ENCODE measurements at regions not wholly inside any gene's neighbourhood (a gene's known extent, or its start where the extent isn't known, plus 50 kb on each side); places are given as distances from the start of the nearest gene placed in this dataset.

GRCh38 chr17:71208111-71208704 lies 912.6 kb upstream of the SOX9 start:
- no peak for DNase-seq (ENCODE audit: low read depth in 3 of 3, low spot score in 2 of 3)

GRCh38 chr17:71213936-71214335 lies 906.9 kb upstream of the SOX9 start:
- no peak for DNase-seq (ENCODE audit: low read depth in 3 of 3, low spot score in 2 of 3)

- no peak for DNase-seq (ENCODE audit: low read depth in 3 of 3, low spot score in 2 of 3)
Observed at GRCh38 chr17:71217769-71218168, 903.1 kb upstream of the SOX9 start.

- no peak for DNase-seq (ENCODE audit: low read depth in 3 of 3, low spot score in 2 of 3)
Observed at GRCh38 chr17:71224824-71225575, 895.8 kb upstream of the SOX9 start.

- no peak for DNase-seq (ENCODE audit: low read depth in 3 of 3, low spot score in 2 of 3)
Observed at GRCh38 chr17:71227841-71228240, 893.0 kb upstream of the SOX9 start.

GRCh38 chr17:71229070-71229469 lies 891.8 kb upstream of the SOX9 start:
- no peak for DNase-seq (ENCODE audit: low read depth in 3 of 3, low spot score in 2 of 3)

- no peak for DNase-seq (ENCODE audit: low read depth in 3 of 3, low spot score in 2 of 3)
Observed at GRCh38 chr17:71232801-71233559, 887.8 kb upstream of the SOX9 start.

GRCh38 chr17:71234349-71234748 lies 886.5 kb upstream of the SOX9 start:
- DNase-seq (ENCODE audit: low read depth in 3 of 3, low spot score in 2 of 3): no peak

GRCh38 chr17:71237903-71238538 lies 882.8 kb upstream of the SOX9 start:
- DNase-seq (ENCODE audit: low read depth in 3 of 3, low spot score in 2 of 3): no peak

GRCh38 chr17:71247441-71248015 lies 873.3 kb upstream of the SOX9 start:
- no peak for DNase-seq (ENCODE audit: low read depth in 3 of 3, low spot score in 2 of 3)

GRCh38 chr17:71251276-71251675 lies 869.5 kb upstream of the SOX9 start:
- DNase-seq (ENCODE audit: low read depth in 3 of 3, low spot score in 2 of 3): no peak

- no peak for DNase-seq (ENCODE audit: low read depth in 3 of 3, low spot score in 2 of 3)
Observed at GRCh38 chr17:71251951-71252350, 868.9 kb upstream of the SOX9 start.

- no peak for DNase-seq (ENCODE audit: low read depth in 3 of 3, low spot score in 2 of 3)
Observed at GRCh38 chr17:71252436-71252835, 868.4 kb upstream of the SOX9 start.

- DNase-seq (ENCODE audit: low read depth in 3 of 3, low spot score in 2 of 3): no peak
Observed at GRCh38 chr17:71257096-71257495, 863.7 kb upstream of the SOX9 start.

GRCh38 chr17:71260366-71260940 lies 860.4 kb upstream of the SOX9 start:
- no peak for DNase-seq (ENCODE audit: low read depth in 3 of 3, low spot score in 2 of 3)

GRCh38 chr17:71262586-71262985 lies 858.2 kb upstream of the SOX9 start:
- no peak for DNase-seq (ENCODE audit: low read depth in 3 of 3, low spot score in 2 of 3)

GRCh38 chr17:71267668-71268067 lies 853.2 kb upstream of the SOX9 start:
- DNase-seq (ENCODE audit: low read depth in 3 of 3, low spot score in 2 of 3): no peak

GRCh38 chr17:71269201-71269600 lies 851.6 kb upstream of the SOX9 start:
- DNase-seq (ENCODE audit: low read depth in 3 of 3, low spot score in 2 of 3): no peak

- no peak for DNase-seq (ENCODE audit: low read depth in 3 of 3, low spot score in 2 of 3)
Observed at GRCh38 chr17:71273441-71273840, 847.4 kb upstream of the SOX9 start.

GRCh38 chr17:71276079-71276478 lies 844.7 kb upstream of the SOX9 start:
- no peak for DNase-seq (ENCODE audit: low read depth in 3 of 3, low spot score in 2 of 3)

- no peak for DNase-seq (ENCODE audit: low read depth in 3 of 3, low spot score in 2 of 3)
Observed at GRCh38 chr17:71283486-71283885, 837.3 kb upstream of the SOX9 start.
